Activated T-helper 9 cell treated with anti-CD3 and anti-CD28 coated beads, Interleukin-2, amount 50 U/mL, for 16 hours (primary cell): ENCODE measurements at regions not wholly inside any gene's neighbourhood (a gene's known extent, or its start where the extent isn't known, plus 50 kb on each side); places are given as distances from the start of the nearest gene placed in this dataset.

Source experiments
- DNase-seq: peaks from one replicate; pipeline ENCODE4 v3.0.0-alpha.2; 2020; ENCODE audit warnings: low read depth

DNA sequence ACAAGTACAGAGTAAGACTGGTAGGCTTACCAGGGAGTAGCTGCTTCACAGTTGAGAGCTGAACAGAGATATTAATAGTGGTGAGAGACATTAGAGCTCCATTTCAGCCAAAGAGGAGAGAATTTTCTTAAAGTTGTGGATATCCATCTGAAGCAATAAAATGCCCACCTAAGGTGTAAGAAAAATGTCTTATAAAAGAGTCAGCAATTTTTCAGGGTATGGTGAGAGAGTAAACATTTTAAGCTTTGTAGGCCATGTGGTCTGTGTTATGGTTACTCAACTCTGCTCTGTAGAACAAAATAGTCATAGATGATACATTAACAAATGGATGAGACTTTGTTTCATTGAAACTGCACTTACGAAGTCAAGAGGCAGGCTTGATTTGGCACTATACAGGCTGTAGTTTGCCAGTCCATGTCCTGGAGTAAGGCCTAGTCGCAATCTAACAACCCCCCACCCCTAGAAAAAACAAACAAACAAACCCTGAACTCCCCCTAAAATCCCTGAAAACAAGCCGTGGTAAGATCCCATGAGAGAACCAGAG lies 945.4 kb upstream of the SEMA6A start:
- DNase-seq = no peak

- no peak for DNase-seq
Observed at GRCh38 chr5:117504305-117504704, 929.7 kb upstream of the SEMA6A start.

GRCh38 chr5:117497601-117498000 lies 923.0 kb upstream of the SEMA6A start:
- no peak for DNase-seq

- no peak for DNase-seq
Observed at GRCh38 chr5:117496801-117497200, 922.2 kb upstream of the SEMA6A start.

- no peak for DNase-seq
Observed at GRCh38 chr5:117494188-117494587, 919.6 kb upstream of the SEMA6A start.

DNA sequence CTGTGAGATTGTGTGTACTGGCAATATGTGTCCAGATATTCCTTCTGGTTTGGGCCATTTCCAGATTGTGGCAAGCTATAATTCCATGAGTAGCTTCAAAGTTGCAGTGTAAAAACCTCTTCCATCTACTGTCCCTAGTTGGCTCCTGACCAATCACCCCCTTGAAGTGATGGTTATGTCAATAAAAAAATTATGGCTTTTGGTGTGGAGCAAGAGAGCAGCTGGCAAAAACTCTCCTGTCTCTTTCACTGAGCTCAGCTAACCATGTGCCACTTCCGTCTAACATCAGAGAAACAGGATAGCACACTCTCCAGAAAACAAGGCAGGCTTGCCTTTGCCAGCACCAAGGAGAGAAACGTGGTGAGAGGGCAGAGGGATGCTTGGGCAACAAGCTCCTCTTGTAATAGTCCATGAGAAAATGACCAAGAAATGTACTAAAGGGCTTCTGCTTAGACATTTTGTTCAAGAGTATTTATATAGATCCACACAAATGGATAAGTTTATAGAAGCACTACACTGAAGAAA lies 914.4 kb upstream of the SEMA6A start:
- DNase-seq = no peak

DNA sequence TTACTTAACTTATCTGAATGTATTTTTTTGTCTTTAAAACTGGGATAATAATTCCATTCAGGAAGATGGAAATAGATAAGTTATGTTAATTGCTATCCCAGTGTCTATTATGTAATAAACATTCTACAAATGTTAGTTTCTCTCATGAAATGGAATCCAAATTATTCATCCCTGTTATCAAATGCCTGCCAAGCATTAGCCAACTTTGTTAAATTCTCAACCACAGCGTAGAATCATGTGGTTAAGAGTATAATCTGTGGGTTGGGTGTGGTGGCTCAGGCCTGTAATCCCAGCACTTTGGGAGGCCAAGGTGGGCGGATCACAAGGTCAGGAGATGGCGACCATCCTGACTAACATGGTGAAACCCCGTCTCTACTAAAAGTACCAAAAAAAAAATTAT lies 912.9 kb upstream of the SEMA6A start:
- DNase-seq = no peak

GRCh38 chr5:117486879-117487391 lies 912.3 kb upstream of the SEMA6A start:
- no peak for DNase-seq

- DNase-seq = no peak
Observed at GRCh38 chr5:117486261-117486660, 911.6 kb upstream of the SEMA6A start.

DNA sequence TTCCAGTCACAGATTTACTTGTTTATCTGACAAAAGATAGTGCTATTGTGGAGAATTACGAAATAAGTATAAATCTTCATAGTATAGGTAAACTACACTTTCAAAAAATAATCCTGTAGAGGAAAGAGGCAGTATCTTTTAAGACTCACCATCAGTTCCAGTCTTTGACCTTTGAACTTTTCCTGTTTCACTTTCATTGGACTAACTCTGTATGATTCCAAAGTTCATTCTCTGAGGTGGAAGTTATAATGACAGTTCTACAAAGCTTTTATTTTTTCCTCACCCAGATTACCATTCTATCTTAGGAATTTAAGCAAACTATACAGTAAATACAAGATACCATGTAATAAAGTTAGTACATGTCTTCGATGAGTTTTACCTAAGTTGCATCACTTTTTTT lies 901.3 kb upstream of the SEMA6A start:
- DNase-seq = no peak

DNA sequence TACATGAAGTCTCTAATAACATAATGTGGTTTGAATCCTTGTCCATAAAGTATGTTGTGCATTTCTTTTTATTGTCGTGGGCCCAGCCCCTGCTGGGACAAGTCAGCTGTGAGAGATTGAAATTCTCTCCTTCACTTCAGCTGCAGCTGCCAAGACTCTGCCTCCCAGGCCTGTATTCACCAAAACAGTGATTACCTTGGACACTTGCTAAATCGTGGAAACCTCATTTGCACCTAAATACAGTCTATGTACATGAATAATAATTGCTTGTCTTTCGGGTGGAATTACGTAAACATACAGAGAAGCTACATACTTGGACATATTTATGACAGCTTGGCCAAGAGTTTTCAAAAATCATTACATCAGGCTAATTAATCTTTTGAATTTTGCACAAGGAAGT lies 898.5 kb upstream of the SEMA6A start:
- no peak for DNase-seq

DNA sequence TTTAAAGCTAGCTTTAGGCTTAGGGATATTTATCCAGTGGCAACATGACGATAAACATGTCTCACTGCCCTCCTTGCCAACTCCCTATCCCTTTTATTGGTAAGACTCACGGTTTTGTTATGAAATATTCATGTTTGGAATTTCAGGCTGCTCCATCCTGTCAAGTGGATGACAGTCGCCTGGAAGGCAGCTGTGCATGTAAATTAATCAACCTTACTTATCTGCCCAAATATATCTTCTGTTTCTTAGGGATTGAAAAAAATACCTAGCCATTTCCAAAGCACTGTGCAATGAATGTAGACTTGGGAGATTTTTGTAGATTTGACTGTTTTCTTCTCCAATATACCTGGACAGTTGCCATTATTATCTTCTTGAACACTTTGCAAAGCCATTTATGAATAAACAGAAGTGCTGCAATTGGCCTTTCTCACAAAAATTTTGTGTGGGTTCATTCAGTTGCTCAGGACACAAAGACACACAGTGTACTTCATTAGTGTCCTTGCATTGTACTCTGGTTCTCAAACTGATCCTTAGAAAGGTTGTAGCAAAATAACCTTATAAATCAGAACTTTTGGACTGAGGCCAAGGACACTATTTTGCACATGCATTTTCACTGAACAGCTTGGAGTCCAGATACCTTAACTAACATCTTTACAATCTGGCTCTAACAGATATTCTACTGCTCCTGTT lies 889.4 kb upstream of the SEMA6A start:
- DNase-seq = no peak

GRCh38 chr5:117461966-117462365 lies 887.3 kb upstream of the SEMA6A start:
- no peak for DNase-seq

GRCh38 chr5:117461403-117461802 lies 886.8 kb upstream of the SEMA6A start:
- no peak for DNase-seq

DNA sequence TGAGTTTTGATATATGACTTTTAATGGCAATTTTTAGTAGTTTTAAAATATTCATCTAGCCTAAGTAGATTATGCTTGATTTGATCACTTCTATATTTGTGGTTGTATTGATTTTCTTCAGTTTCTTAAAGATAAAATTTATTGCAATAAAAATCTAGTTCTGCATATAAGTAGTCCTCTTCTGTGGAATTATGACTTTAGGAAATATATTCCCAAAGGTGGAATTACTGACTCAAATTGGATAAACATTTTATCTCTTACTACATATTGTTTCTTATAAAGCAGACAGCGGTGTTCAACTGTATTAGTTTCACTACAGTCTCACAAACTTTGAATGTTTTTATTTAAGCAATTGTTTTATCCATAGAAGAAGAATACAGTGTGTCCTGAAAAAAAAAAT lies 883.0 kb upstream of the SEMA6A start:
- no peak for DNase-seq

DNA sequence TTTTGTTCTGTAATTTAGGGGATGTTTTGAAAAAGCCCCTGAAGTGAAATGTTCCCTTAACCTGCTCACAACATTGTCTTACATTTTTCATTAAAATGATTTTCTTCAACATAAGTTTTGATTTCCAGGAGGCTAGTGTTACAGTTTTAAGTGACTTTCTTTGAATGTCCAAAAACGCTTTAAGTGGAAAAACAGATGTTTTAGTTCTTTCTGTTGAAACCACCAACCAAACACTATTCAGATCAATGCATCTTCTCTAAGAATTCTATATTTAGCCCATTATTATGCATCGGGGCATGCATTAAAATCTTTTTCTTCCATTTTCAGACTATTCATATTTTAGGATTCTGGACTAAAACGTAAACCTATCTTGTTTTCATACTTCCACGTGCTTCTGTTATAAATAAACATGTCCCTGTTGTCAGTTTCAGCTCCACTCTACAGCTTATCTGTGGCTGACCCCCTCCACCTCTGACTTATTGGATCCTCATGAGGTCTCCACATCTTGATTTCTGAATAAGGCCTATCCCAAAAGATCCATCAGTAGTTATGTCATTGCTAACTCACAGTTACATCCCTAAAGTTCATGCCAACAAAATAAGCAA lies 882.3 kb upstream of the SEMA6A start:
- DNase-seq = no peak

GRCh38 chr5:117455236-117456233 lies 880.9 kb upstream of the SEMA6A start:
- DNase-seq = no peak

- DNase-seq = no peak
Observed at GRCh38 chr5:117454716-117455212, 880.1 kb upstream of the SEMA6A start.

DNA sequence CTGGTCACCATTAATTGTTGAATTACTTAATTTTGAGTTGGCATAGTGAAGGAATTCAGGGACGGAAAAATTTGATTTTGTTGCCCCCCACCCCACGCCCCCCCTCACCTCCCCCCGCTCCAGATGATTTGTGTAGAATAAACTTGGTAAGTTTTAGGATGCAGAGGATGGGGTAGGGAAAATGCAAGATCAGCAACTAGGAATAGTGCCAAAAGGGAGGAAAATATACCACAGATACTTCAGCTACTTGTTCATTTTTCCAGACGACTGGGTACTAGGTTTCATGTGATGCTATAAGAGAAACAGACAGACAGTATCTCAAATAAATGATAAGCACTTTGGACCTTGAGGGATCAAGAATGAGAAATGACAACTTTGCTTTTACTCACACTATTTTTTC lies 862.2 kb upstream of the SEMA6A start:
- no peak for DNase-seq

DNA sequence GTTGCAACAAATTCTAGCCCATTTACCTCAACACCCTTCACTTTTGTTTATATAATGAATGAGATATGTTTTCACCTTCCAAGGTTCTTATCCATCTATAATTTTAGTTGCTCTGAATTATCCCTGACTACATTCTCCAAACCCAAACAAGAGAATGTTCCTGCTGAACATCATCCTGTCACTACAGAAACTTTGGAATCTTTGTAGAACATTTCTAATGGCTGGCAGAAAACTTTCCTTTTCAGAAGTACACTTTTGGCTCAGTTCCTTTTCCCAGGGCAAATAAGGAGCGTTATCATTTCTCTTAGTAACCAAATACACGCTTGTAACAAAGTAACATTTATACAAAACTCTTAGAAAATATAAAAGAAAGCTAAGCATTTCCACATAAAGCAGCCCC lies 860.6 kb upstream of the SEMA6A start:
- no peak for DNase-seq

- DNase-seq = no peak
Observed at GRCh38 chr5:117434254-117434653, 859.6 kb upstream of the SEMA6A start.

DNA sequence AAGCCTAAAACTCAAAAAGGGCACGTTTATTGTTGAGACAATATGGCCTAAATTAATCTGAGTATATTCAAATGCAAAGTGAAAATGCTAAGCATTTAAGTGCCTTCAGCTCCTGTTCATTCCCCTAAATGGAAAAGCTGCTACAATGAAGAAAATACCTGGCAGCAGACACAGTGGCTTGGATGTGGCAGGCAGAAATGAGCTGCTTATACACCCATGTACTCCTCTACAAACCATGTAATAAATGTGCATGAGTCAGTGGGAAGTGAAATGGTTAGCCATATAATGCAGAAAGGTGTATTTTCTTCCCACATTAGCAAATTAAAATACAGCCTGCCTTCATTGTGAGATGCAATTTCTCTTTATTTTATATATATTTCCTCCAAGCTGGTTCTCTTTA lies 859.2 kb upstream of the SEMA6A start:
- no peak for DNase-seq
